SK-N-SH treated with all-trans-retinoic acid at 6 μM for 48 hours (cell line): ENCODE measurements at regions not wholly inside any gene's neighbourhood (a gene's known extent, or its start where the extent isn't known, plus 50 kb on each side); places are given as distances from the start of the nearest gene placed in this dataset.
A peak's percentile ranks its signal among the peaks of the same experiment; 100 is the strongest.

Experiments
- ATAC-seq: fragments of 200-7000 bp; cut with Tn5 transposase; 3 replicates; pipeline ENCODE4 v1.9.1; 2020; ENCODE audit warnings: mild to moderate bottlenecking, moderate library complexity
- CSDC2 ChIP-seq: fragments of 250-450 bp; sonication (Bioruptor Pico); IDR thresholded peaks from 2 replicates; pipeline ENCODE4 v1.5.0; 2020; ENCODE audit warnings: mild to moderate bottlenecking, moderate library complexity
- GLIS3 ChIP-seq: fragments of 250-450 bp; sonication (Bioruptor Pico); IDR thresholded peaks from 2 replicates; pipeline ENCODE4 v1.5.0; 2020; ENCODE audit warnings: mild to moderate bottlenecking, moderate library complexity
- ISL1 ChIP-seq: fragments of 250-450 bp; sonication (Bioruptor Pico); IDR thresholded peaks from 2 replicates; pipeline ENCODE4 v2.1.2; 2022; ENCODE audit warnings: mild to moderate bottlenecking, moderate library complexity
- OSR1 ChIP-seq: fragments of 250-450 bp; sonication (Bioruptor Pico); IDR thresholded peaks from 2 replicates; pipeline ENCODE4 v1.8.0; 2022; ENCODE audit warnings: moderate library complexity, mild to moderate bottlenecking, inconsistent platforms
- RARB ChIP-seq: fragments of 250-450 bp; sonication (Bioruptor Pico); IDR thresholded peaks from 2 replicates; pipeline ENCODE4 v1.8.0; 2021; ENCODE audit warnings: mild to moderate bottlenecking, moderate library complexity
- SNAI2 ChIP-seq: fragments of 250-450 bp; sonication (Bioruptor Pico); IDR thresholded peaks from 2 replicates; pipeline ENCODE4 v1.5.0; 2020; ENCODE audit warnings: mild to moderate bottlenecking, moderate library complexity
- TOX ChIP-seq: fragments of 250-450 bp; sonication (Bioruptor Pico); IDR thresholded peaks from 2 replicates; pipeline ENCODE4 v1.8.0; 2021; ENCODE audit warnings: mild to moderate bottlenecking, moderate library complexity, borderline replicate concordance
- ZC3H10 ChIP-seq: fragments of 250-450 bp; sonication (Bioruptor Pico); IDR thresholded peaks from 2 replicates; pipeline ENCODE4 v1.5.1; 2021; ENCODE audit warnings: mild to moderate bottlenecking, moderate library complexity
- ZNF565 ChIP-seq: fragments of 450-650 bp; formaldehyde crosslinking; conservative IDR thresholded peaks from 2 replicates; pipeline ENCODE4 v1.5.0; 2020; ENCODE audit warnings: low read depth, mild to moderate bottlenecking, moderate library complexity
- ZNF8 ChIP-seq: fragments of 450-650 bp; formaldehyde crosslinking; IDR thresholded peaks from 2 replicates; pipeline ENCODE4 v1.5.0; 2020; ENCODE audit warnings: mild to moderate bottlenecking, moderate library complexity
- TF ChIP-seq, protein P1 (sequence below): fragments of 250-450 bp; sonication (Bioruptor Pico); IDR thresholded peaks from 2 replicates; pipeline ENCODE4 v1.5.1; 2020; ENCODE audit warnings: low read depth, mild to moderate bottlenecking, moderate library complexity
- TF ChIP-seq, protein P2 (sequence below): fragments of 250-450 bp; sonication (Bioruptor Pico); IDR thresholded peaks from 2 replicates; pipeline ENCODE4 v1.5.1; 2021; ENCODE audit warnings: mild to moderate bottlenecking, moderate library complexity
- TF ChIP-seq, protein P3 (sequence below): fragments of 250-450 bp; sonication (Bioruptor Pico); IDR thresholded peaks from 2 replicates; pipeline ENCODE4 v1.8.0; 2020; ENCODE audit warnings: mild to moderate bottlenecking, moderate library complexity, borderline replicate concordance
- TF ChIP-seq, protein P4 (sequence below): fragments of 250-450 bp; sonication (Bioruptor Pico); IDR thresholded peaks from 2 replicates; pipeline ENCODE4 v1.8.0; 2021; ENCODE audit warnings: low read depth, mild to moderate bottlenecking, moderate library complexity, borderline replicate concordance
- TF ChIP-seq, protein P5 (sequence below): fragments of 250-450 bp; sonication (Bioruptor Pico); IDR thresholded peaks from 2 replicates; pipeline ENCODE4 v1.5.0; 2020; ENCODE audit warnings: mild to moderate bottlenecking, moderate library complexity

DNA sequence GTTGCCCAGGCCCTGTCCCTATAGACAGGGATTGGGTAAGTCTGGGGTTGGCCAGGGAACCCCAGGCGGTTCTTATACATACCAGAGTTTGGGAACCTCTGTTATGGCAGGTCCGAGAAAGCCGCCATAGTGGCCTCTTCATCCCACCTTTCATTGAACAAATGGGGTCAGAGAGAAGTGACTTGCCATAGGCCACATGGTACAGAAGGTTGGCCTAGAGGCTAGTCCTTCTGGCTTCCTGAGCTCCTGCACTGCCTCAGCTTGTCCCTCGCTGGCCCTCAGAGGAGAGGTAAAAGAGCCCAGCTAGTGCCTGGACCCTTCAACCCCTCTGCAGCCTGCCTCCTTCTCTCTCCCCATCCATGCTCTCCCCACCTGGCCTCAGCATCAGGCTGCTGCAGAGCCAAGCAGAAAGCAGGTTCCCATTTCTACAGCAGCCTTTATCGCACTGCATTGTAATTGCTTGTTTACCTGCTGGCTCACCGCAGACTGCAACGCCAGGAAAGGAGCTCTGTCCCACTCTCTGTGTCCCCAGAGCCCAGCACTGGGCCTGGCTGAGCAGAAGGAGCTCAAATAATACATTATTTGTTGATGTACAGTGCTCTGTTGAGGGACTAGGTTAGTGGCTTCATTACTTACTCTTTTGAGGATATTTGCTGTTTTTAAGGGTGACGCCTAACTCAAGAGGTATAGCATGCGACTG, 103.6 kb downstream of the TRIM29 start:
- TF ChIP-seq RARB (CRISPR knock-in tag) (no peak), ISL1 (CRISPR knock-in tag) (no peak), ZNF565 (CRISPR knock-in tag) (no peak), GLIS3 (CRISPR knock-in tag) (no peak)
- TF ChIP-seq, protein P1, sequence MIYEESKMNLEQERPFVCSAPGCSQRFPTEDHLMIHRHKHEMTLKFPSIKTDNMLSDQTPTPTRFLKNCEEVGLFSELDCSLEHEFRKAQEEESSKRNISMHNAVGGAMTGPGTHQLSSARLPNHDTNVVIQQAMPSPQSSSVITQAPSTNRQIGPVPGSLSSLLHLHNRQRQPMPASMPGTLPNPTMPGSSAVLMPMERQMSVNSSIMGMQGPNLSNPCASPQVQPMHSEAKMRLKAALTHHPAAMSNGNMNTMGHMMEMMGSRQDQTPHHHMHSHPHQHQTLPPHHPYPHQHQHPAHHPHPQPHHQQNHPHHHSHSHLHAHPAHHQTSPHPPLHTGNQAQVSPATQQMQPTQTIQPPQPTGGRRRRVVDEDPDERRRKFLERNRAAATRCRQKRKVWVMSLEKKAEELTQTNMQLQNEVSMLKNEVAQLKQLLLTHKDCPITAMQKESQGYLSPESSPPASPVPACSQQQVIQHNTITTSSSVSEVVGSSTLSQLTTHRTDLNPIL (CRISPR knock-in tag), result no peak
- no peak for ATAC-seq

DNA sequence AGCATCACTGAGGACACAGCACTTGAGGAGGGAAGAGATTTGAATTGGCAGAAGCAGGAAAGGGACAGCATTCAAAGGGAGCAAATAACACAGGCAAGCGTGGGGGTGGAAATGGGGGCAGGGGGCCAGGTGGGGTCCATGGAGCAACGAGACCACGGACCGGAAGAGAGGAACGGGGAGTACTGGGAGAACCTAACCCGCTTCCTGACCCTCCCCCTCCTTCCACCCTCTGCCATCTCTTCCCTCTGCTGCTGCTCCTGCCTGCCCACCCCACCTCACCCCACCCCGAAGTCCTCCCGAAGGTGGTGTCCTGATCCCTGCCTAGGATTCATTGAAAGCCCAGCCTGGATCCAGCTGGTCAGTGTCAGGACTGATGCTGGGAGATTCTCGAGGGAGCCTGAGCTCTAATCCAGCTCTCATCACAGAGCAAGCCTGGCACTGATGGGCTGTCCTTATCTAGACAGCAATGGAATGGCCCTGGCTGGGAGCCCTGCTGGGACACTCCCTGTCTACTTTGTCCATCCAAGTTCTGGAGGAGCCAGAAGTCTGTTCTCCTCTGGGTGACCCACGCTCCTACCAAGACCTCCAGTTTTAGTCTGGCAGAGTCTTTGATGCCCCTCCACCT, 105.0 kb downstream of the TRIM29 start:
- no peak for TF ChIP-seq ZNF565 (CRISPR knock-in tag)
- peak; percentile 25; the same call in 1 of the 3 replicates for ATAC-seq

DNA sequence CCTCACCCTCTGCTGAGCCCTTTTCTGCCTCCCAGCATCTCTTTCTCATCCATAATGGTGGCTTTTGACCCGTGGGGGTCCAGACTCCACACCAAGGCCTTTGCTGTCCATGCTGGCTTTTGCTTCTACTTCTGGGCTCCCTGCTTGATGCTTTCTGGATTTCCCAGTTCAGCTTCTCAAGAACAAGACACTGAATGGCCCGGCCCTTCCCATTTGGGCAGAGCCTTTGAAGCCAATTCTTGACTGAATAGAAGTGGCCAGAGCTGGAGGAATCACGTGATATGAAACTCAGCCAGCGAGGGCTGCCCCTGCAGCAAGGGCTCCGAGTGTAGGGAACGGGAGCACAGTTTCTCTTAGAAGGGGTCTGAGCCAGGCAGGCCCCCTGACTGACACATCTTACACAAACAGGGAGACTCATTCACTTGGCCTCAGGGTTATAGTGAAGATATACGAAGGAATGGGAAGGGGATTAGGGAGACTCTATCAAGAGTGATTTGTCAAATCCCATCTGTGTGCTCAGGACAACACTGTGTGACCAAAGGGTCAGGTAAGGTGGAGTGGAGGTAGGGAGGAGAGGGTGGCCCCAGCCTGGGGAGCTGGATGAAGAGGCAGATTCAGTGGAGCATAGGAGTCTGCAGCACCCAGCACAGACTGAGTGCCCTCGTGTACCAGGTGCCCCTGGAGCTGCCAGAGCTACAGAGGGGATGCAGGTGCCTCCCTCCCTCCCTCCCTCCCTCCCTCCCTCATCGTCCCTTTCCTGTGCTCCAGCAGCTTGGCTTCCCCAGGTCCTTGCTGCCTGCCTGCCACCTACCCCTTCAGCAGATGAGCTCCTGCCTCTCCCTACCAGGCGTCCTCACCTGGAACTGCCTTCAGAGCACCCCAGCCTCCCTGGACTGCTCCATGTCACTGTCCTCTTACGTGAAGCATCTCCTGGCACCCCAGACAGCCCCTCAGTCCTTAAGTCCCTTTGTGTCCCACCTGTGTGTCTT, 106.0 kb downstream of the TRIM29 start:
- TF ChIP-seq SNAI2 (CRISPR knock-in tag), result no peak
- no peak for TF ChIP-seq ZC3H10 (CRISPR knock-in tag)
- TF ChIP-seq, protein P2, sequence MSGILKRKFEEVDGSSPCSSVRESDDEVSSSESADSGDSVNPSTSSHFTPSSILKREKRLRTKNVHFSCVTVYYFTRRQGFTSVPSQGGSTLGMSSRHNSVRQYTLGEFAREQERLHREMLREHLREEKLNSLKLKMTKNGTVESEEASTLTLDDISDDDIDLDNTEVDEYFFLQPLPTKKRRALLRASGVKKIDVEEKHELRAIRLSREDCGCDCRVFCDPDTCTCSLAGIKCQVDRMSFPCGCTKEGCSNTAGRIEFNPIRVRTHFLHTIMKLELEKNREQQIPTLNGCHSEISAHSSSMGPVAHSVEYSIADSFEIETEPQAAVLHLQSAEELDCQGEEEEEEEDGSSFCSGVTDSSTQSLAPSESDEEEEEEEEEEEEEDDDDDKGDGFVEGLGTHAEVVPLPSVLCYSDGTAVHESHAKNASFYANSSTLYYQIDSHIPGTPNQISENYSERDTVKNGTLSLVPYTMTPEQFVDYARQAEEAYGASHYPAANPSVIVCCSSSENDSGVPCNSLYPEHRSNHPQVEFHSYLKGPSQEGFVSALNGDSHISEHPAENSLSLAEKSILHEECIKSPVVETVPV (CRISPR knock-in tag), result no peak
- TF ChIP-seq, protein P3, sequence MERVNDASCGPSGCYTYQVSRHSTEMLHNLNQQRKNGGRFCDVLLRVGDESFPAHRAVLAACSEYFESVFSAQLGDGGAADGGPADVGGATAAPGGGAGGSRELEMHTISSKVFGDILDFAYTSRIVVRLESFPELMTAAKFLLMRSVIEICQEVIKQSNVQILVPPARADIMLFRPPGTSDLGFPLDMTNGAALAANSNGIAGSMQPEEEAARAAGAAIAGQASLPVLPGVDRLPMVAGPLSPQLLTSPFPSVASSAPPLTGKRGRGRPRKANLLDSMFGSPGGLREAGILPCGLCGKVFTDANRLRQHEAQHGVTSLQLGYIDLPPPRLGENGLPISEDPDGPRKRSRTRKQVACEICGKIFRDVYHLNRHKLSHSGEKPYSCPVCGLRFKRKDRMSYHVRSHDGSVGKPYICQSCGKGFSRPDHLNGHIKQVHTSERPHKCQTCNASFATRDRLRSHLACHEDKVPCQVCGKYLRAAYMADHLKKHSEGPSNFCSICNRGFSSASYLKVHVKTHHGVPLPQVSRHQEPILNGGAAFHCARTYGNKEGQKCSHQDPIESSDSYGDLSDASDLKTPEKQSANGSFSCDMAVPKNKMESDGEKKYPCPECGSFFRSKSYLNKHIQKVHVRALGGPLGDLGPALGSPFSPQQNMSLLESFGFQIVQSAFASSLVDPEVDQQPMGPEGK (CRISPR knock-in tag), result no peak
- TF ChIP-seq ZNF8, result no peak
- no peak for TF ChIP-seq TOX (CRISPR knock-in tag)
- no peak for TF ChIP-seq OSR1
- TF ChIP-seq, protein P1 (CRISPR knock-in tag), result no peak
- ATAC-seq, result no peak

DNA sequence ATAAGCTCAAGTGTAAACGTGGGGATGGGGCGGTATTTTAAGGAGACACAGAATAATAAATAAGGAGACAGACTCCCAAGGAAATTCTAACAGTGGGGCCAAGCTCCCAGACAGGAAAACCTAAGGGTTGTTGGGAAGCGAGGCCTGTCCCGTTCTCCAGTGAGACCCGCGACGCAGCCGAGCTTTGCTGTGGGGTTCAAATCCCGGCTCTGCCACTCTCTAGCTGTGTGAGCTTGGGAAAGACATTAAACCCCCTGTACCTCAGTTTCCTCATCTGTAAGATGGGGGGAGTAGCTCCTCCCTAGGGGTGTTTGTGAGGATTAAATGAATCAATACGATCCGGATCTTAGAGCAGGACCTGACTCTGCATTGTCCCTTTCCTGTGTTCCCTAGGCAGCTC, 106.8 kb downstream of the TRIM29 start:
- TF ChIP-seq ISL1 (CRISPR knock-in tag) (no peak), GLIS3 (CRISPR knock-in tag) (no peak), RARB (CRISPR knock-in tag) (no peak), SNAI2 (CRISPR knock-in tag) (no peak), ZNF565 (CRISPR knock-in tag) (no peak), ZC3H10 (CRISPR knock-in tag) (no peak), CSDC2 (CRISPR knock-in tag) (no peak)
- TF ChIP-seq, protein P4, sequence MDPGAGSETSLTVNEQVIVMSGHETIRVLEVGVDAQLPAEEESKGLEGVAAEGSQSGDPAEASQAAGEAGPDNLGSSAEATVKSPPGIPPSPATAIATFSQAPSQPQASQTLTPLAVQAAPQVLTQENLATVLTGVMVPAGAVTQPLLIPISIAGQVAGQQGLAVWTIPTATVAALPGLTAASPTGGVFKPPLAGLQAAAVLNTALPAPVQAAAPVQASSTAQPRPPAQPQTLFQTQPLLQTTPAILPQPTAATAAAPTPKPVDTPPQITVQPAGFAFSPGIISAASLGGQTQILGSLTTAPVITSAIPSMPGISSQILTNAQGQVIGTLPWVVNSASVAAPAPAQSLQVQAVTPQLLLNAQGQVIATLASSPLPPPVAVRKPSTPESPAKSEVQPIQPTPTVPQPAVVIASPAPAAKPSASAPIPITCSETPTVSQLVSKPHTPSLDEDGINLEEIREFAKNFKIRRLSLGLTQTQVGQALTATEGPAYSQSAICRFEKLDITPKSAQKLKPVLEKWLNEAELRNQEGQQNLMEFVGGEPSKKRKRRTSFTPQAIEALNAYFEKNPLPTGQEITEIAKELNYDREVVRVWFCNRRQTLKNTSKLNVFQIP (CRISPR knock-in tag), result no peak
- TF ChIP-seq, protein P3 (CRISPR knock-in tag), result no peak
- TF ChIP-seq, protein P5, sequence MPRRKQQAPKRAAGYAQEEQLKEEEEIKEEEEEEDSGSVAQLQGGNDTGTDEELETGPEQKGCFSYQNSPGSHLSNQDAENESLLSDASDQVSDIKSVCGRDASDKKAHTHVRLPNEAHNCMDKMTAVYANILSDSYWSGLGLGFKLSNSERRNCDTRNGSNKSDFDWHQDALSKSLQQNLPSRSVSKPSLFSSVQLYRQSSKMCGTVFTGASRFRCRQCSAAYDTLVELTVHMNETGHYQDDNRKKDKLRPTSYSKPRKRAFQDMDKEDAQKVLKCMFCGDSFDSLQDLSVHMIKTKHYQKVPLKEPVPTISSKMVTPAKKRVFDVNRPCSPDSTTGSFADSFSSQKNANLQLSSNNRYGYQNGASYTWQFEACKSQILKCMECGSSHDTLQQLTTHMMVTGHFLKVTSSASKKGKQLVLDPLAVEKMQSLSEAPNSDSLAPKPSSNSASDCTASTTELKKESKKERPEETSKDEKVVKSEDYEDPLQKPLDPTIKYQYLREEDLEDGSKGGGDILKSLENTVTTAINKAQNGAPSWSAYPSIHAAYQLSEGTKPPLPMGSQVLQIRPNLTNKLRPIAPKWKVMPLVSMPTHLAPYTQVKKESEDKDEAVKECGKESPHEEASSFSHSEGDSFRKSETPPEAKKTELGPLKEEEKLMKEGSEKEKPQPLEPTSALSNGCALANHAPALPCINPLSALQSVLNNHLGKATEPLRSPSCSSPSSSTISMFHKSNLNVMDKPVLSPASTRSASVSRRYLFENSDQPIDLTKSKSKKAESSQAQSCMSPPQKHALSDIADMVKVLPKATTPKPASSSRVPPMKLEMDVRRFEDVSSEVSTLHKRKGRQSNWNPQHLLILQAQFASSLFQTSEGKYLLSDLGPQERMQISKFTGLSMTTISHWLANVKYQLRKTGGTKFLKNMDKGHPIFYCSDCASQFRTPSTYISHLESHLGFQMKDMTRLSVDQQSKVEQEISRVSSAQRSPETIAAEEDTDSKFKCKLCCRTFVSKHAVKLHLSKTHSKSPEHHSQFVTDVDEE, result no peak
- ATAC-seq, result no peak
